Medulla oblongata (tissue), 1 donor: ENCODE measurements at regions not wholly inside any gene's neighbourhood (a gene's known extent, or its start where the extent isn't known, plus 50 kb on each side); places are given as distances from the start of the nearest gene placed in this dataset.
"Not testable (repeated sequence)": the region's sequence is repeated elsewhere in the genome, so short reads cannot be mapped to it uniquely, and the experiment has no call there.

Source experiments
- DNase-seq: peaks from one replicate; pipeline ENCODE4 v3.0.0-alpha.2; 2015; ENCODE audit errors: extremely low spot score

- DNase-seq = no peak
Observed at GRCh38 chr2:225244933-225245332, 154.6 kb upstream of the NYAP2 start.

DNA sequence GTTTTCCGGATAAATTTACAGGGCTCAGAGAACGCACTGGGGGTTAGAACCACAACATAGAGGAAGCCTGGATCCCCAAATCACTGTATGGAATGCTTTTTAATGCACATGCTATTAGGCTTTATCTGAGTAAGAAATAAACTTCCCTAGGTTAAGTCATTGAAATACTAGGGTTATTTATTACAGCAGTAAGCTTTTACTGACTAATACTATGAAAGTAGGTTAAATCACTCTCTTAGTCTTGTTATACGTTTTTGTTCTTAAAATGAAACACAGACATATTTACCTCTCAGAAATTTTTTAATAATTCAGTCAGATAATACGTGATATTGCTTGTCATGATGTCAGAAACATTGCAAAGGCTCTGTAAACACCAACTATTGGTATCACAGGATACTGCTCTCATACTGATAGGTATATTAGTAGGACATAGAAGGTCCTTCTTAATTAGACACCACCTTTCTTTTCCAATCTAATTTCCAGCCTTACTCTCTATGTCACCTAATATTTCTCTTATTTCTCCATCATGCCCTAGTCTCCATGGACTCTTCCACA is 162.7 kb upstream of the NYAP2 start:
- no peak for DNase-seq

GRCh38 chr2:225233234-225233633 is 166.3 kb upstream of the NYAP2 start:
- no peak for DNase-seq

- DNase-seq = no peak
Observed at GRCh38 chr2:225231900-225232299, 167.6 kb upstream of the NYAP2 start.

DNA sequence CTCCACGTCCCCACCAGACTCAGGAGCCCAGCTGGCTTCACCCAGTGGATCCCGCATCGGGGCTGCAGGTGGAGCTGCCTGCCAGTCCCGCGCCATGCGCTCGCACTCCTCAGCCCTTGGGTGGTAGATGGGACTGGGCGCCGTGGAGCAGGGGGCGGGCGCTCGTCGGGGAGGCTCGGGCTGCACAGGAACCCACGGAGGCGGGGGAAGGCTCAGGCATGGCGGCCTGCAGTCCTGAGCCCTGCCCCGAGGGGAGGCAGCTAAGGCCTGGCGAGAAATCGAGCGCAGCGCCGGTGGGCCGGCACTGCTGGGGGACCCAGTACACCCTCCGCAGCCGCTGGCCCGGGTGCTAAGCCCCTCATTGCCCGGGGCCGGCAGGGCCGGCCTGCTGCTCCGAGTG is 170.2 kb upstream of the NYAP2 start:
- DNase-seq = not testable (repeated sequence)

DNA sequence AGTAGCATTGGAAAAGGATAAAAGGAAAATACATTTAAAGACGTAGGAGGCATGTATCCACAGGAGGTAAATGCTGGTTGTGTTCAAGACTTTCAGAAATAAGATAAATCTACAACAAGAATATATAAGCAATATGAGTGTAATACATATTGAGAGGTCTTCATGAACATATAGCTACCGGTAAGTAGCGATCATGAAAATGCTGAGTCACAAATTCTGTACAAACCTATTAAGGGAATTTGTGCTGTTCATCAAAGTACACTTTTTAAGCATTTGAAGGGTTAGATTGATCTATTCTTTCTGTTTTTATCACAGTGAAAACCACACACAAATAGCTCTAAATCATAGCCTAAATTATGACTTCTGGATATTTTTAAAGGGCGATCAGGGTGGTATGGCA is 173.1 kb upstream of the NYAP2 start:
- DNase-seq = no peak

GRCh38 chr2:225223301-225223700 is 176.2 kb upstream of the NYAP2 start:
- no peak for DNase-seq

DNA sequence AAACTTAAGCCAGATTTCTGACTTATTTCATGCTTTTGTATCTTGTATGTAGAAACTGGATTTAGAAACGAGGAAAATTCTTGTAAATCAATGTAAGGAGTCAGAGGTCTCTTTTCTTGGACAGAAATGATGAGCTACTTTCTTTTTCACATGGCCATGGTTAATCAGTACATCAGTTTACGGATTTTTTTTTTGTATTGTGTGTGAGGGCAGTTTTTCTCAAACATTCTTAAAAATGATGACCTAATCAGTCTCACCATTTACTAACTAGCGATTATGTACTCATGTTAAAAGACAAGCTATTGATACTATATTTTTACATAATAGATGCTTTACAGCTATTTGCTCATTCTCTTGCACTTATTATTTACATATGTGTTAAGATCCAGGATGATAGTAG is 165.2 kb upstream of the DOCK10 start:
- DNase-seq = no peak

GRCh38 chr2:225207043-225207442 is 164.8 kb upstream of the DOCK10 start:
- no peak for DNase-seq

DNA sequence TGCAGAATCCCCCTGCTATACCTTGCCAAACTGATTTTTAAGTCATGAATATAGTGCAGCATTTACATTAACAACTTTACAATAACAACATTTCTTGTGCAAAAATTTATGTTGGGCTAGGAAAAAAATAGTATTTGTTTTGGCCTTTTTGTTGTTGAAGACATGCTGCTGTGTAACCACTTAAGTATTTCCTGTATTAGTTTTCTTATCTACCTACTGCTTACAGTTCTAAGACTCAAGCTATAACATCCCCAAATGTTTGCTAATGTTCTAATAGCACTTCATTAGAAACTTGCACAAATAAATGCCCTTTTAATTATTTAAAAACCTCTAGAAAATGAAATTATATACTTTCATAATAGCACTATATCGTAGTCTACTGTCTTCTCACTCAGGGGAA is 154.3 kb upstream of the DOCK10 start:
- no peak for DNase-seq

- no peak for DNase-seq
Observed at GRCh38 chr2:225192869-225193268, 150.6 kb upstream of the DOCK10 start.

DNA sequence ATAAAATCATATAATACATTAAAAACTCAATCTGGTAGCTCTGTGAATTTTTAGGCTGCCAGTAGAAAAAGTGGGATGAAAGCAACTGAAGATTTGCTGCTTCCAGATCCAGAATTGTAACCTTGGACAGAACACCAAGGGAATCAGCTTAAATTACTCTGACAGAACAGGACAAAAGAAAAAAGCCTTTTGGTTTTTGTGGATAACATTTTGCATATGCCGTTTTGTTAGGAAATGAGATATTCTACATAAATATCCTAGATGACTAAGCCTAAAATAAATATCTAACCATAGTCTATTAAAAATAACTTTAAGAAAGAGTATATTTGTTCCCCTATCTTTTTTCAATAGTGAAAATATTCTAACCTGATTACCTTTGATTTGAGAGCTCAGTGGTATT is 148.7 kb upstream of the DOCK10 start:
- no peak for DNase-seq

- DNase-seq = no peak
Observed at GRCh38 chr2:225184948-225185347, 142.7 kb upstream of the DOCK10 start.

DNA sequence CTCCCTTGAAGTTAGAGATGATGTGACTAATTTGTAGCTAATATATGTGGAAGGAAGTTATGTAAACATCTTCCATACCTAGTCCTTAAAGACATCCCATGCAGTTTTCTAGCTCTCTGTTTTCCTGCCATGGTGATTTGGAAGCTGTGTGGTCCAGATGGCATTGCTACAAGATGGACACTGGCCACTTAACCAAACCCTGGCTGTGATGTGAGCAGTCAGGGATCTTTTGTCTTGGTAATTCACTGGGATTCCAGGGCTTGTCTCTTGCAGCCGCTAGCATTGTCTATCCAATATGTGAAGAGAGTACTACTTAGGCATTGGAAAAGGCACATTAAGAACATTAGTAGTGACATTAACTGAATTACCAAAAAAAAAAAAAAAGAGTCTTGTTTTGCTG is 139.9 kb upstream of the DOCK10 start:
- peak; percentile 16 for DNase-seq

- DNase-seq = peak; percentile 75
Observed at GRCh38 chr2:225177098-225177497, 134.8 kb upstream of the DOCK10 start.

DNA sequence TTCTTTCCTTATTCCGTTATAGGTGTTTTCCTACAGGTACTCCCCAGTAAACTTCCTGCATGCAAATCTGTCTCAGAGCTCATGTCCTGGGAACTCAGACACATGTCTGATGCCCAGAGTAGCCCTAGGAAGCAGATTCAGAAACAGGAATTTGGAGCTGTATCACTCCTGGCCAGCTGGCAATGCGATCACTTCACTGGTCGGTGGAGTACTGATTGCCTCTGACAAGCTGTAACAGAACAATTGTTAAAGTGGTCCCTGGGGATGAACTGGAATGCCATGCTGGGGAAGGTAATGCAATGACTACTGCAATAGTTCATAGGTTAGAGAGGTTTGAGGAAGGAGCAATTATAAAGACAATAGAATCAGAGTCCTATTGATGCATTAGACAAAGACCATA is 131.6 kb upstream of the DOCK10 start:
- no peak for DNase-seq

DNA sequence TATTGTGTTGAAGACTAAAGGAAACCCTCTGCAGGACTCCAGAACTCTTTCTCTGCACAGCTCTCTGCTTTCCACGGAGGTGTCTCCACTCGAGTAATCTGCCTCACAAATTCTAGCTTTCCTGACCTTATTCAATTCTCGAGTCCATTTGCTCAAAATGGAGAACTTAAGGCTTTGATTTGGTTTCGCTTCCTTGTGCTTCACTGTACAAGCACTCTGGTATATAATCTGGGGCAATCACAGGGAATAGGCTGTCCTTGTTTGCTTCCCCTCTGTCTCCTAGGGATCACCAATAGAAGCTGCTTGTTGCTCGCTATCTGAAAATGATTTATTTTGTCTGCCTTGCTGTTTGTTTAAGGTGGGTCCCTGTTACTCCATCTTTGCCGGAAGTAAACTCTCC is 129.1 kb upstream of the DOCK10 start:
- DNase-seq = peak; percentile 67

GRCh38 chr2:225170162-225170561 is 127.9 kb upstream of the DOCK10 start:
- no peak for DNase-seq

- DNase-seq = no peak
Observed at GRCh38 chr2:225169396-225169795, 127.1 kb upstream of the DOCK10 start.

DNA sequence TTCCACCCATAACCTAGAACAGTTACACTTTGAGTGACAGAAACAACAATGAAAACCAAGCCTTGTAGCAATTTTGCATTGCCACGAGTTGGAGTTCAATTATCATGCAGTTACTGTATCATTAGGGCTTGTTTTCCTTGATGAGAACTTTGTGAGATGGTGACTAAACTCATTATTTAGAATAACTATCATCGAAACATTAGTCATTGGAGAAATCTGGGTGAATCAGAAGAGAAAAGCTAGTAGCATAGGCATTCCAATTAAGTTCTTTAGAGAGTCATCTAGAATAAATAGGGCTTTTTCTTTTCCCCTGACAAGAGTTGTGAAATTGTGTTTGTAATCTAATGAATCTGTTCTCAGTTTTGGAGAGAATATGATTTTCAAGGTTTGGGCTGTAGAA is 122.8 kb upstream of the DOCK10 start:
- DNase-seq = no peak

DNA sequence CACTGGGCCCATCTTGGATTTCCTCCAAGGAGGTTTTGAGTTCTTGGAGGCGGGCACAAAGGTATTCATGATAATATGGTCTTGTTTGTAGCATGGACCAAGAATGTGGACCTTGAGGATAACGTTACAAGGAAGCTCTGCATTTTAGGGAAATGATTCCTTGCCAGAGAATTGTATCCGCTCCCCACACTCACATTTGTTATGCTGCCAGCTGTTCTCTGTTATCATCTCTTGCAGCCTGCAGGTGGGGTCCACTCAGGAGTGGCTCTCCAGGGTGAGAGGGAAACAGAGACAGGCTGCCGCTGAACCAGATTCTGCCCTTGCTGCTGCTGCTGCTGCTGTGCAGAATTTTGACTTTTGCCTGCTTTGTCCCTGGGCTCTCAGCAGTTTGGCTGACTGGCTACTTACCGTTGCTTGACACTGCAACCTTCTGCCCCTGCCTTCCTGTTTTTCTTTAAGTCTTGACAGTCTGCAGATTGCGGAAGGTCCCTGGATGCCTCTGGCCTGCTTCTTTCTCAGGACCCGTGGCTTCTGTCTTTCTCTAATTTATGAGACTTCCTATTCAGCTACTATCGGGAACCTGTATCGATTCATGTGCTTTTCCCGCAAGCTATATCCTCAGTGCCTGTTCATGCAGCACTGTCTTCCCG is 122.3 kb upstream of the DOCK10 start:
- DNase-seq = peak; percentile 31

- no peak for DNase-seq
Observed at GRCh38 chr2:225158360-225158759, 116.1 kb upstream of the DOCK10 start.

- no peak for DNase-seq
Observed at GRCh38 chr2:225156853-225157451, 114.7 kb upstream of the DOCK10 start.

DNA sequence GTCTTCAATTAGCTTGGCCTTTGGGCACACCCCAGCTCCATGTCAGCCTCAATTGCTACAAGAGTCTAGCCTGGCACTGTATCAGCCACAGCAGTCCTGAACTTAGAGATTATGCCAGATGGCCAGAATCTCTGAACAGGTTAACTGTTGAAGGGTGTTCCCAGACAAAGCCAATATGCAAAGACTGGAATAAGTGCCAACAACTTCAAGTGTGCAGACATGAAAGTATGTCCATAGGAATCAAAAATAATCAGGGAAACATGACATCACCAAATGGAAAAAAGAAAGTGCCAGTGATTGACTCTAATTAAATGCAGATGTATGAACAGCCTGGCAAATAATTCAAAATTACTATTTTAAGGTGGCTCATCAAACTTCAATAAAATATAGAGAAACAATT is 98.5 kb upstream of the DOCK10 start:
- no peak for DNase-seq
